Lower lobe of right lung (tissue), 2 donors: ENCODE measurements at regions not wholly inside any gene's neighbourhood (a gene's known extent, or its start where the extent isn't known, plus 50 kb on each side); places are given as distances from the start of the nearest gene placed in this dataset.
A peak's percentile ranks its signal among the peaks of the same experiment; 100 is the strongest.

Source experiments
- ATAC-seq, 2 donors: fragments of 200-7000 bp; cut with Tn5 transposase; one replicate each; pipeline ENCODE4 v1.9.1; 2020 to 2022; ENCODE audit warnings: mild to moderate bottlenecking in 2 of 2, moderate library complexity in 2 of 2
- DNase-seq: peaks from one replicate; pipeline ENCODE4 v3.0.0-alpha.2; 2020
- H3K27ac ChIP-seq: fragments of 200-600 bp; one replicate; pipeline ENCODE4 v1.8.0; 2022
- H3K27me3 ChIP-seq: fragments of 200-600 bp; one replicate; pipeline ENCODE4 v1.8.0; 2022; ENCODE audit warnings: low read depth
- H3K36me3 ChIP-seq: fragments of 200-600 bp; one replicate; pipeline ENCODE4 v1.8.0; 2022; ENCODE audit warnings: mild to moderate bottlenecking
- H3K4me1 ChIP-seq: fragments of 200-600 bp; one replicate; pipeline ENCODE4 v1.8.0; 2022
- H3K4me3 ChIP-seq: fragments of 200-600 bp; one replicate; pipeline ENCODE4 v1.8.0; 2022; ENCODE audit warnings: mild to moderate bottlenecking
- H3K9me3 ChIP-seq: fragments of 200-600 bp; one replicate; pipeline ENCODE4 v1.8.0; 2022
- CTCF ChIP-seq: fragments of 200-600 bp; IDR thresholded peaks from one replicate; pipeline ENCODE4 v1.8.0; 2022; ENCODE audit warnings: antibody characterized with exemption, mild to moderate bottlenecking
- intact Hi-C: fragments of 100-400 bp; cut with DNase I; formaldehyde crosslinking; loops from one replicate; pipeline ENCODE4 v1.11.0; 2022
- donor health status: DM: no; HTN: yes; CAD: no; lungs with severe emphysema.

GRCh38 chr15:101124731-101125451 lies 127.0 kb downstream of the CHSY1 start:
- Histone ChIP-seq H3K9me3 (no peaks in the 10 kb centered on the region), H3K4me1 (peaks cover 75% of the 10 kb centered on the region), H3K4me3 (no peak overlapping the region), H3K27me3 (no peaks in the 10 kb centered on the region), H3K27ac (no peak overlapping the region), H3K36me3 (no peaks in the 10 kb centered on the region)
- ATAC-seq: no peak
- intact Hi-C loops: no loop called here
- no peak for DNase-seq
- TF ChIP-seq CTCF: no peak

GRCh38 chr15:101123222-101123910 lies 128.5 kb downstream of the CHSY1 start:
- Histone ChIP-seq H3K9me3 (no peaks in the 10 kb centered on the region), H3K27me3 (no peaks in the 10 kb centered on the region), H3K36me3 (no peaks in the 10 kb centered on the region), H3K4me1 (peaks cover 68% of the 10 kb centered on the region), H3K4me3 (no peak overlapping the region), H3K27ac (no peak overlapping the region)
- DNase-seq (no peak), ATAC-seq (no peak)
- intact Hi-C loops: no loop called here
- no peak for TF ChIP-seq CTCF

GRCh38 chr15:101122806-101123205 lies 129.0 kb downstream of the CHSY1 start:
- no peaks in the 10 kb centered on the region for H3K9me3 ChIP-seq
- peaks cover 62% of the 10 kb centered on the region for H3K4me1 ChIP-seq
- no peak overlapping the region for H3K4me3 ChIP-seq
- DNase-seq: no peak
- H3K27ac ChIP-seq: no peak overlapping the region
- ATAC-seq: no peak
- no peaks in the 10 kb centered on the region for H3K27me3 ChIP-seq
- H3K36me3 ChIP-seq: no peaks in the 10 kb centered on the region
- intact Hi-C loops: no loop called here
- TF ChIP-seq CTCF: no peak

- peak in 1 of 2 donors; percentile 24 for ATAC-seq
Observed at GRCh38 chr15:101122266-101122665, 129.6 kb downstream of the CHSY1 start.

GRCh38 chr15:101121511-101122090 lies 130.2 kb downstream of the CHSY1 start:
- Histone ChIP-seq H3K4me3 (peak overlapping the region; percentile 49), H3K27ac (peak overlapping the region; percentile 82), H3K36me3 (no peaks in the 10 kb centered on the region), H3K27me3 (no peaks in the 10 kb centered on the region), H3K9me3 (no peaks in the 10 kb centered on the region), H3K4me1 (peaks cover 51% of the 10 kb centered on the region)
- peak; percentile 38 for TF ChIP-seq CTCF
- ATAC-seq: peak; percentile 83 to 90
- intact Hi-C loops: no loop called here
- peak; percentile 84 for DNase-seq

More at GRCh38 chr15:101122266-101122665, 129.6 kb downstream of the CHSY1 start:
- Histone ChIP-seq H3K27ac (peak overlapping the region; percentile 82), H3K36me3 (no peaks in the 10 kb centered on the region), H3K4me1 (peaks cover 57% of the 10 kb centered on the region), H3K9me3 (no peaks in the 10 kb centered on the region), H3K4me3 (peak overlapping the region; percentile 49), H3K27me3 (no peaks in the 10 kb centered on the region)
- TF ChIP-seq CTCF: no peak
- no peak for DNase-seq
- intact Hi-C loops: no loop called here
